Keratinocyte (primary cell): ENCODE measurements at regions not wholly inside any gene's neighbourhood (a gene's known extent, or its start where the extent isn't known, plus 50 kb on each side); places are given as distances from the start of the nearest gene placed in this dataset.

ENCODE experiments used
- DNase-seq: peaks from one replicate; pipeline ENCODE4 v3.0.0-alpha.2; 2011; ENCODE audit warnings: low read depth, missing footprints, low spot score
- FAIRE-seq: peaks from 2 replicates; lab custom pipeline; 2011; peaks lifted over from hg19 to GRCh38; lab: Jason Lieb, UNC
- H2AFZ ChIP-seq: 2 replicates; pipeline ENCODE4 v1.6.0; 2012; ENCODE audit warnings: low read length, control low read depth, inconsistent platforms; ENCODE audit not compliant: control insufficient read depth
- H3K27ac ChIP-seq: 2 replicates; pipeline ENCODE4 v1.5.1; 2011; ENCODE audit warnings: low read length; ENCODE audit not compliant: control insufficient read depth, insufficient read depth
- H3K27me3 ChIP-seq: 3 replicates; pipeline ENCODE4 v1.6.0; 2011; ENCODE audit warnings: low read length; ENCODE audit not compliant: control insufficient read depth, insufficient read depth; ENCODE audit errors: extremely low read depth
- H3K36me3 ChIP-seq, 2 experiments: 2 replicates in 1 of 2; 3 replicates in 1 of 2; pipeline ENCODE4 v1.5.1; 2011; ENCODE audit warnings: low read length in 2 of 2, mild to moderate bottlenecking in 1 of 2; ENCODE audit not compliant: control insufficient read depth in 2 of 2, insufficient read depth in 2 of 2; ENCODE audit errors: extremely low read depth in 1 of 2
- H3K4me1 ChIP-seq: 3 replicates; pipeline ENCODE4 v1.5.1; 2011; ENCODE audit warnings: low read length; ENCODE audit not compliant: control insufficient read depth, insufficient read depth; ENCODE audit errors: extremely low read depth
- H3K4me2 ChIP-seq: 3 replicates; pipeline ENCODE4 v1.6.0; 2011; ENCODE audit warnings: low read depth, low read length; ENCODE audit not compliant: control insufficient read depth, insufficient read depth; ENCODE audit errors: extremely low read depth
- H3K4me3 ChIP-seq, 3 experiments: fragments of 200-600 bp in 1 of 3; sonication (generic) in 1 of 3; 2 replicates in 2 of 3; 3 replicates in 1 of 3; pipeline ENCODE4 v1.5.1; 2011 to 2016; ENCODE audit warnings: low read length in 3 of 3, mild to moderate bottlenecking in 3 of 3, control low read depth in 2 of 3, inconsistent platforms in 1 of 3, low read depth in 1 of 3, mixed read lengths in 1 of 3, mixed run types in 1 of 3, moderate library complexity in 1 of 3; ENCODE audit not compliant: control insufficient read depth in 2 of 3, insufficient read depth in 2 of 3; ENCODE audit errors: extremely low read depth in 1 of 3
- H3K79me2 ChIP-seq: 2 replicates; pipeline ENCODE4 v1.6.0; 2012; ENCODE audit warnings: low read length; ENCODE audit not compliant: control insufficient read depth, insufficient read depth
- H3K9ac ChIP-seq: 3 replicates; pipeline ENCODE4 v1.6.0; 2011; ENCODE audit warnings: low read length; ENCODE audit not compliant: control insufficient read depth, insufficient read depth; ENCODE audit errors: extremely low read depth
- H3K9me1 ChIP-seq: 3 replicates; pipeline ENCODE4 v1.6.0; 2011; ENCODE audit warnings: low read length; ENCODE audit not compliant: control insufficient read depth, insufficient read depth; ENCODE audit errors: extremely low read depth
- H3K9me3 ChIP-seq: 2 replicates; pipeline ENCODE4 v1.5.1; 2012; ENCODE audit warnings: low read depth, low read length; ENCODE audit not compliant: control insufficient read depth
- H4K20me1 ChIP-seq: 3 replicates; pipeline ENCODE4 v1.6.0; 2011; ENCODE audit warnings: low read length; ENCODE audit not compliant: control insufficient read depth, insufficient read depth; ENCODE audit errors: extremely low read depth
- EZH2 ChIP-seq: IDR thresholded peaks from one replicate; pipeline ENCODE4 v1.6.1; 2012; ENCODE audit warnings: inconsistent platforms, mild to moderate bottlenecking, low read length, moderate library complexity
- dilution Hi-C: fragments of 300-500 bp; cut with MboI; formaldehyde crosslinking; loops from one replicate; pipeline ENCODE4 v1.7.0; 2020; ENCODE audit warnings: low sequenced_read_pairs; ENCODE audit not compliant: extremely low pct_ligation_motif_present
- TF ChIP-seq, protein P1 (sequence below), 3 experiments: IDR thresholded peaks in 1 of 3; conservative IDR thresholded peaks in 1 of 3; optimal IDR thresholded peaks in 1 of 3; 2 replicates in 2 of 3; 3 replicates in 1 of 3; pipeline versions ENCODE3 to v1.5.1; 2011; ENCODE audit warnings: low read length in 3 of 3, mild to moderate bottlenecking in 3 of 3, moderate library complexity in 2 of 3, control low read depth in 1 of 3, inconsistent platforms in 1 of 3; ENCODE audit not compliant: insufficient read depth in 2 of 3; ENCODE audit errors: extremely low read depth in 1 of 3

- no peak overlapping the region for H3K27ac ChIP-seq
- FAIRE-seq (no peak), DNase-seq (no peak)
- no peaks in the 10 kb centered on the region for H3K9me1 ChIP-seq
- dilution Hi-C loops: no loop called here
- H3K27me3 ChIP-seq: no peaks in the 10 kb centered on the region
- H3K36me3 ChIP-seq: no peaks in the 10 kb centered on the region
- H3K9ac ChIP-seq: no peak overlapping the region
- H3K79me2 ChIP-seq: no peaks in the 10 kb centered on the region
- no peaks in the 10 kb centered on the region for H3K4me1 ChIP-seq
- H3K4me3 ChIP-seq: no peak overlapping the region
- H3K9me3 ChIP-seq: no peaks in the 10 kb centered on the region
- TF ChIP-seq EZH2: no peak
- TF ChIP-seq, protein P1, sequence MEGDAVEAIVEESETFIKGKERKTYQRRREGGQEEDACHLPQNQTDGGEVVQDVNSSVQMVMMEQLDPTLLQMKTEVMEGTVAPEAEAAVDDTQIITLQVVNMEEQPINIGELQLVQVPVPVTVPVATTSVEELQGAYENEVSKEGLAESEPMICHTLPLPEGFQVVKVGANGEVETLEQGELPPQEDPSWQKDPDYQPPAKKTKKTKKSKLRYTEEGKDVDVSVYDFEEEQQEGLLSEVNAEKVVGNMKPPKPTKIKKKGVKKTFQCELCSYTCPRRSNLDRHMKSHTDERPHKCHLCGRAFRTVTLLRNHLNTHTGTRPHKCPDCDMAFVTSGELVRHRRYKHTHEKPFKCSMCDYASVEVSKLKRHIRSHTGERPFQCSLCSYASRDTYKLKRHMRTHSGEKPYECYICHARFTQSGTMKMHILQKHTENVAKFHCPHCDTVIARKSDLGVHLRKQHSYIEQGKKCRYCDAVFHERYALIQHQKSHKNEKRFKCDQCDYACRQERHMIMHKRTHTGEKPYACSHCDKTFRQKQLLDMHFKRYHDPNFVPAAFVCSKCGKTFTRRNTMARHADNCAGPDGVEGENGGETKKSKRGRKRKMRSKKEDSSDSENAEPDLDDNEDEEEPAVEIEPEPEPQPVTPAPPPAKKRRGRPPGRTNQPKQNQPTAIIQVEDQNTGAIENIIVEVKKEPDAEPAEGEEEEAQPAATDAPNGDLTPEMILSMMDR (optimal IDR thresholded peaks at IDR 0.05 in 1 of 3, IDR thresholded peaks at IDR 0.05 in 1 of 3, conservative IDR thresholded peaks at IDR 0.05 in 1 of 3; ENCODE audit: extremely low read depth in 1 of 3, insufficient read depth in 2 of 3, low read length in 3 of 3): no peak
- H4K20me1 ChIP-seq: no peaks in the 10 kb centered on the region
- H2AFZ ChIP-seq: no peak overlapping the region
- no peak overlapping the region for H3K4me2 ChIP-seq
These were observed 180.1 kb upstream of the MMS22L start for GRCh38 chr6:97462938-97463598.

DNA sequence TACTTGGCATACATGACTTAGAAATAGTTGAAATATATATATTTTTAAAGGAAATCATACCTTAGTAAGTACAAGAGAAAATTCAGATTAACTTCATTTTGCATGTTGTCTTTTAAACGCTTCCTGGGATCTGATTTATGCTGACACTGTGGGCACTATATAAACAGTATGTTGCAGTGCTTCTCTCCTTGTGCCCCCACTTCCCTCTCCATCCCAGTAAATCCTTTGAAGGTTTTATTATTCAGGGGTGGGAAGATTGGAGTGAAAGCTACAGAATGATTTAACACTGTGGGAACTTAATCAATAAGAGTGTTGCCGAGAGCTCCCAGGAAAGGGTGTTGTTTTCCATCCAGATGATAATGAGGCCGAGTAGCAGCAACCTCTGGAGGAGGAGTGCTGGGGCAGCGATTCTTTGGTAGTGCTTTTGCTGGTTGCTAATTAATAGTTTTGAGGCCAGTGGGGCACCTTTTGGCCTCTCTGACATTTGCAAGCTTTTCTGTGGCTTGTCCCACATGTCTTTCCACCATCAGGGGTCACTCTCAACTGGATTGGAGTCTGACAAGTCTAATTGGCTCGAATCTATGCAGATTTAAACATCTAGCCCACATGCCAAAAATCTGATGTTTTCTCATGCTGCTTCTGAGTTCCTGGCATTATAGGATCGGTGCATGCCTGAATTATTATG is 183.0 kb upstream of the MMS22L start:
- Histone ChIP-seq H3K9ac (no peak overlapping the region), H3K4me2 (no peak overlapping the region), H3K27ac (no peak overlapping the region), H3K4me1 (no peaks in the 10 kb centered on the region), H4K20me1 (no peaks in the 10 kb centered on the region), H3K36me3 (no peaks in the 10 kb centered on the region), H3K4me3 (no peak overlapping the region), H3K9me1 (no peaks in the 10 kb centered on the region), H3K27me3 (no peaks in the 10 kb centered on the region), H3K79me2 (no peaks in the 10 kb centered on the region), H2AFZ (no peak overlapping the region), H3K9me3 (no peaks in the 10 kb centered on the region)
- dilution Hi-C loops: no loop called here
- FAIRE-seq (no peak), DNase-seq (no peak)
- TF ChIP-seq EZH2: no peak
- TF ChIP-seq, protein P1 (optimal IDR thresholded peaks at IDR 0.05 in 1 of 3, IDR thresholded peaks at IDR 0.05 in 1 of 3, conservative IDR thresholded peaks at IDR 0.05 in 1 of 3; ENCODE audit: extremely low read depth in 1 of 3, insufficient read depth in 2 of 3, low read length in 3 of 3): no peak
